ENCODE measurements at regions not wholly inside any gene's neighbourhood (a gene's known extent, or its start where the extent isn't known, plus 50 kb on each side); places are given as distances from the start of the nearest gene placed in this dataset.
"Not testable (repeated sequence)": the region's sequence is repeated elsewhere in the genome, so short reads cannot be mapped to it uniquely, and the experiment has no call there.

DNA sequence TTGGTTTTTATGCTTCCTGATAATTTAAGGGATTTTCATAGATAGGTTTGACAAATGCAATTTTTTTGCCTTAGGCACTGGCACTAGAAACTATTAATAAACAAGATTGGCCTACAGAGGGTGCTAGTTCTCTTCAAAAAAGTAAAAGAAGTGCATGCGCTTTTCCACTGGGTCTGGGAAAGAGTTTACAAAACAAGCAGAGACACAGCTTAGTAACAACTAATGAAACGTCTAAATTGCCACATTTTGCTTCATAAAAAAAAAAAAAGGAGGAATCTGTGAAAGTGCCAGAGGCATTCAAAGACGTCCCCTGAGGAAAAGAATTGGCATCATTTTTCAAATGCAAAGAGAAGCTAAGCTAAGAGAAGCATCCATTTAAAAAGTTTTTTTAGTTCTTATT, 58.3 kb upstream of the EEA1 start:
- DNase-seq (ENCODE audit: low spot score), result peak; percentile 58

DNA sequence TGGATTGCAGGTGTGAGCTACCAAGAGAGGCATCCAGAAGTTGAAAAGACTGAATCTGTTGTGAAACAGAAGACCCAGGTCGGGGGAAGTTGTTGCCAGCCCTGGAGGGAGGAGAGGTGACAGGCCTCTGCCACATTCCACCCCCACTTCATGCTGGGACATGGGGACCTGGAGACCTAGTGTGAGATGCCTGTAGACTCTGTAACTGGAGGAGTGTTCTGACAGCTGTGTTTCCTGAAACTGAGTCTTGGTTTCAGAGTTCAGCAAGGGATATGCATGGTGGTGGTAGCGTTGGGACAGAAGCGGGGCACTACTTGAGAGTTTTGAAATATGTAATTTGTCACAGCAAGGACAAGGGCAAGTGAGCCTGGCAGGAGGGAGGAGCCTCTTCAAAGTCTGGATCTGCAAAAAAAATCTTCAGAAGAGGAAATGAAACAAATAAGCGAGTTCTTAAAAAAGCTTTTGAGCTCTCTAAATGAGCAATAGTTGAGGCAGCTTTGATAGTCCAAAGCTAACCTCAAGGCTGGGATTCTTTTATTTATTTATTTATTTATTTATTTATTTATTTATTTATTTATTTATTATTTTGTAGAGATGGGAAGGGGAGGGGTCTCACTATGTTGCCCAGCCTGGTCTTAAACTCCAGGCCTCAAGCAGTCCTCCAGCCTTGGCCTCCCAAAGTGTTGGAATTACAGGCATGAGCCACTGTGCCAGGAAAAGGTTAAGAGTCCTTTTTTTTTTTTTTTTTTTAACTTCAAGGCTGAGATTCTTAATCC, 58.9 kb upstream of the EEA1 start:
- no peak for DNase-seq (ENCODE audit: low spot score)

DNA sequence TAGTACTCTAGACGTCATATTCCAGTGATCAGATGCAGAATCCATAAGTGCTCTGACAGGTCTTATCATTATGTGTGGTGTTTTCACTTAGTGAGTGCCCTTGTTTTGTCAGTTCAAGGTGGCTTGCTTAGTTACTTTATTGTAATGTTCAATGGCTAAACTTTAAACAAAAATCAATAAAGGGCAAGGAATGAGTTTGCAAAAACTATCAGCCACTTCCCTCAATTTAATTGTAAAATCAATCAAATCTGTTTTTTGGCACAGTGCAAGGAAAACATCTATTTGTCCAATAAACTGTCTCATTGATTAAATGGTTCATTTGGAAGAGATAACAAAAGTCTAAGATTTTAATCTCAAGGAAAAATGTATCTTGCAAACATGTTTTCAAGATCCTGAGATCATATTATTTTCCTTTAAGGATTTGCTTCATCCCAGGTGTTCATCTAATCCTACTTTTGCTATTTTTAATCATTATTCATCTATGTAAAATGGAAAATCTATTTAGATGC, 59.6 kb upstream of the EEA1 start:
- DNase-seq (ENCODE audit: low spot score), result no peak

DNA sequence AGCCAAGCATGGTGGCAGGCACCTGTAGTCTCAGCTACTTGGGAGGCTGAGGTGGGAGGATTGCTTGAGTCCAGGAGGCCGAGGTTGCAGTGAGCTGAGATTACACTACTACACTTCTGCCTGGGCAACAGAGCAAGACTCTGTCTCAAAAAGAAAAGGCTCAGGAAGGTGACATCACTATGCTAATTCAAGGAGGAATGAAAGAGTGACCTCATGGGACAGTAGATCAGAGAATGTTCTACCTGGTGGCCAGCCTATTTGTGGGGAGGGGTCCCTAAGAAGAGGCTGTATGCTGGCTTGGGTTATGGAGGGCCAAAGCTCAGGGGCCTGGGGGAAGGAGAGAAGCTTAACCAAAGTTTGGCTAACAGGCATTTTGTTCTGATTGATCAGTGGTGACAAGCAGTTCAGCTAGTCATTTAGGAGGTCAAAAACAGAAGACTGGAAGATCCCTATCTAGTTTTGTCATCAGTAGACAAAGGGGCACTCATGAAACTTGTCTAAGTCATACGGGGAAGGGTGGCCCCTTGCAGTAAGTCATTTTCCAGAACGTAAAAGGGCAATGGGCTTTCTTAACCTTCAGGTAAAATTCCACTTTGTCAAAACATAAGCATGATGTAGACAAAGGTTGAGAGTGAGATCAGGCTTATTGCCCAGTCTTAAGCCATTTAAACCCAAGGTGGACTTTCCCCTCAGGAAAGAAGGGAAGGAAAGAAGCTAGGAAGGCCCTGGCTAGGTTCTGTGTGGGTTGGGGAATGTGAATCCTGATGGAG, 60.8 kb upstream of the EEA1 start:
- DNase-seq (ENCODE audit: low spot score), result no peak

DNA sequence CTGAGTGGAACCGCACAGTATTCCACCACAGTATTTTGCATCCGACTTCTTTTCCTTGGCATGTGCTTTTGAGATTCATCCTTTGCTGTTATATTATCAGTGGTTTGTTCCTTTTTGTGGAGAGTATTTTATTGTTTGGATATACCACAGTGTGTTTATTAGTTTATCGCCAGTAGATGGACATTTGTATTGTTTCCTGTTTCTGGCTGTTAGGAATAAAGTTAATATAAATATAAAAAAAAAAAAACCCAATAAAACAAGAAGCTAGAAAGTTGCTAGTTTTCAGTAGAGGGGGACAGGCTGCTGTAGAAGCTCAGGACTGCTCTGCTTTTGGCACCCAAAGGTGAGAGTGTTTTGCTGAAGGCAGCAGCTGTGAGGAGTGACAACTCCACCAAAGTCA, 62.0 kb upstream of the EEA1 start:
- DNase-seq (ENCODE audit: low spot score), result no peak

DNA sequence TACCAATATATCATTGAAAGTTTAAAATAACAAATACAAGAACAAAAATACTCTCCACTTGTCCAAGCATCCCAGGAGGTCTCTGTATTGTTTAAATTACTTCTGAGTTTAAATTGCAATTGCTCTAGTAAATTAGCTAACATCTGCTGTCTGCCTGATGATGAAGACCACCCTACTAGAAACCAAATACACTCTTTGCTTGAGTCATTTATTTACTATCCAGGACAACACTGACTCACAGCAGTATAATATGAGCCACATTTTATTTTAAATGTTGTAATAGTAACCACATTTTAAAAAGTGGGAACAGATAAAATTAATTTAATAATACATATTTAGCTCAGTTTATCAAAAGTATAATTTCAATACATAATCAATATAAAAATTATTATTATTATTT, 62.9 kb upstream of the EEA1 start:
- DNase-seq (ENCODE audit: low spot score), result no peak

DNA sequence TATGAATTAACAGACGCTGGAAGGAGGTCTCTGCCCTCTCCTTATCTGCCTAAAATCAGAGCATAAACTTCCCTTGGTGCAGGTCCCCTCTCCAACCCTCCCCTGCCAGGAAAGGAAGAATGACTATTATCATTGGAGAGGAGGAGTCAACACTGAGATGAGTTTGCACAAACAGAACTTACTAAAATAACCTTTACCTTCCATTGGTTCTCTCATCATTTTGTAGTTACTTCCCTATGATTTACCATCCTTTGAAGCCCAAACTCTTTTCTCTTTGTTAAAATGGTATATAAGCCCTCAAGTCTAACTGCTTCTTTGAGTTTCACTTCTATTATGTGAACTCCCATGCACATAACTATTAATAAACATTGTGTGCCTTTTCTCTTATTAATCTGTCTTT, 64.2 kb upstream of the EEA1 start:
- DNase-seq (ENCODE audit: low spot score), result no peak

DNA sequence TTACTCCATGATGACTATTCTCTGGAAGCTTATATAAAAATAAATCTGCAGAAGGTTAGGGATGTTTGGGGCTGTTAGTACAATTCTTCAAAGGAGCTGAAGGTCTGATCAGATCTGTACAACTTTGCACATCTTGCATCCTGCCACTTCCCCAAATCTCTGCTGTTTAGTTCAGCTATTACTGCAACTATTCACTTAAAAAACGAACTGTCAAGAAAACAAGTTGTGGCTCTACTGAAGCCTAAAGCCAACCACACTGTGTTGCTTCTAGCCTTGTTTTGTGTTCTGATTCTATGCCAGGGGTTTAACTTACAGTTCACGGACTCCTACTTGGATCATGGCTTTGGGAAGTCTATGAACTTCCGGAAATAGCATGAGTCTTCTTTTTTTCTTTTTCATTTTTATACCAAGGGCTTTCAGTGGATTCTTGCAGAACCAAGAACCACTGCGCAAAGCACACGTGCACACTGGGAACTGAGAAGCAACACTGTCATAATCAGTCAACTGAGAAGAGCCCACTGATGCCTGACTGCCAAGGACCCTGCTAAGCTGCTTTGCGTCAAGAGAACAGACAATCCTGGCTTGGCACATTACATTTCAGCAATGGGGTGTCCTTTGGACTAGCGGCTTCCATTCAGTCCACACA, 66.3 kb upstream of the EEA1 start:
- no peak for DNase-seq (ENCODE audit: low spot score)

DNA sequence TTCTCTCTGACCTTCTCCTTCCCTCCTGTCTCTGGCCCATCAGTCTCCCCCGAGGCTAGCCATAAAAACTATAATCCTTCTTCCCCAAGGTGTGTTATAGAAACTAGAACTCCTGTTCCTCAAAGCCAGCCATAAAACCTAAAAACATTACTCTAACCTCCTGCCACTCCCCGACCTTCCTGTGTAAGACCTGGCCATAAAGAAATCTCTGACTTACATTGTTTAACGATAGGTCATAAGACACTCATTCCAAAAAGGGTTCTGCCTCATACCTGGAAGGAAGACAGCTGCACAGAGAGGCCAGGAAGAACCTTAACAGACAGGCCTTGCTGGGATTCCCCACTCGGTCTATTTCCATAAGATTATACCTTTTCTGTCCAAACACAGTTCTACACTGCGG, 70.9 kb upstream of the EEA1 start:
- DNase-seq (ENCODE audit: low spot score), result no peak

DNA sequence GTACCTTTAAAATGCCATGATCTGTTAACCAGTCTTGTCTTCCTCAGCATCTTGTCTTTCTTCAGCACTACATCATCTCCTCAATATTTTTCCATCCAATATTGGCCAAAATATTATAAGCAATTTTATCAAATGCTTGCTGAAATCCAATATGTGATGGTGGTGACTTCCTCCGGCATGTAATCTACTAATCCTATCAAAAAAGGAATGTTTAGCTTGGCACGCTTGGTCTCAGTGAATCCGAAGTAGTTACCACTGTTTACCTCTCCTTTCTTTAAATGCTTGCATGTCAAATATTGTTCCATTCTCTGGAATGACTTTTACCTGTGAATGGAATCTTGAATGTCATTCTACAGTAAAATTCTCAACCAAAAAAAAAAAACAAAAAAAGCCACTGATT, 72.3 kb upstream of the EEA1 start:
- DNase-seq (ENCODE audit: low spot score), result no peak

DNA sequence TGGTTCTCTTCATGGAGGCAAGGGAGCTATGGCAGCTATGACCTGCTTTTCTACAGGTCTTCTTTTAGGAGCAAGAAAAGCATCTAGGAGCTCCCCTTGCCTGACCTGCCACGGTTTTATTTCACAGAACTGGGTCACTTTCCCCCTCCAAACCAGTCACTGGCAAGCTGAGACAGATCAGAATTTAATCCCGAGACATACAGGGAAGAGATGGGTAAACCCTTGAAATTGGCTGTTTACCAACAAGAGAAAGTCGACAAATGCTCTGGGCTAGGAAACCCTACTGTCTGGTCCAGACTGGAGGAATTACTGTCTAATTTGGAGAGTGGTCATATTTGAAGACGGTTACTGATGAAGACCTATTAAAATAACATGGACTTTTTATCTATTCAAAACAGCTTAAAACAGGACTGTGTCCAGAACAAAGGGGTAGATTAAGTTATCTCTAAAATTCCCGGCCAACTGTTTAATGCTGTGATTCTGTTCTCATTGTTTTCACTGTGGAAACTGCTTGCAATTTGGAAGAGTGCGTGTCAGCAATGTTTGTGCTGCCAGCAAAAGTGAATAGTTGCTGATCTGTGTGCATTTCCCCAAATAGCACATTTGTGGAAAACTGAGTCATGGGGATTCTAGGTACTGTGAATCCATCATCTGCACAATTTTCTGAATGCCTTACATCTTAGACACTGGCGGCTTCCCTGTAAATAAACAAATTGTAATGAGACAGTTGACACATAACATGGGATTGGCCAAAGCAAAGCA, 73.4 kb upstream of the EEA1 start:
- DNase-seq (ENCODE audit: low spot score), result no peak

DNA sequence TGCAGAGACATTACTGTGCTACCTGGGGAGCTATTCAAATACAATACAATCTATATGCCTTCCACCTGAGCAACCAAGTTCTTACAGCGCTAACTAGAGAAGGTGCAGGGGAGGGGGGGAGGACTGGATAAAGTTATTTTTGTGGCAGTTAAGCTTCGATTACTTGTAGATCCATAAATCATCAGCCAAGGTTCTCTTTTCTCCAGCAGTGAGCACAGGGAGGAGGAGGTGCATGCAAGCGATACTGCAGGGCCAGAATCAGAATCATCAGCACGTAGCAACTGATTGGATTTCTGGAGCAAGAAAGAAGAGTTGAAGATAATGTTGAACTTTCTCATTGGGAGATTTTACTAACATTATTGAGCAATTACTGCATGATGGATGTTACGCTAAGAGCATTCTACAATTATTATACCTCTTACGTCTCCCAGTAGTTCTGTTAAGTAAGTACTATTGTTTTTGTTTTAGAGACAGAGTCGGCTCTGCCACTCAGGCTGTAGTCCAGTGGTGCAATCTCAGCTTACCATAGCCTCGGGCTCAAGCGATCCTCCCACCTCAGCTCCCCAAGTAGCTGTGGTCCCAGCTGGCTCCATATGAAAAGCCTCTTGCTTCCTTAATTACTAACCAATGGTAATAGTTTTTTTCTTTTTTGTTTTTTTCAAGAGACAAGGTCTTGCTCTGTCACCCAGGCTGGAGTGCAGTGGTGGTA, 74.6 kb upstream of the EEA1 start:
- DNase-seq (ENCODE audit: low spot score), result no peak

DNA sequence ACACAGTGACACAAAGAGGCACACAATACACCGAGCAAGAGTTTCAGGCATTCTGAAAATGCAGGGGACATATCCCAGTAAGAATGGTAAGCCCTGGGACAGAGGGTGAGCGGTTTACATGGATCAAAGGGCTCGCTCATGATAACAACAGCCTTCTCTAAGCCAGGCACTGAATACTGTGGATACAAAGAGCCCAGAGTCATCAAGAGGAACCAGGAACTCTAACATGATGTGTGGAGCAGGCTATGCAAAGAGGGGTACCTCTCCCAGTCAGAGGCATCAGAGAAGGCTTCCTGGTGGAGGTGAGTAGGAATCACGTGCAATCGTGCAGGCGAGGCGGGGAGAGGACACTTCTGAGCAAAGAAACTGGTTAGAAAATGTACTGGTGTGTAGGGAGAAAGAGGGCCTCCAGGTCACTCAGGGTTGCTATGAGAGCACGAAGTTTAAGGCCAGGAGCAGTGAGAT, 76.9 kb upstream of the EEA1 start:
- no peak for DNase-seq (ENCODE audit: low spot score)

DNA sequence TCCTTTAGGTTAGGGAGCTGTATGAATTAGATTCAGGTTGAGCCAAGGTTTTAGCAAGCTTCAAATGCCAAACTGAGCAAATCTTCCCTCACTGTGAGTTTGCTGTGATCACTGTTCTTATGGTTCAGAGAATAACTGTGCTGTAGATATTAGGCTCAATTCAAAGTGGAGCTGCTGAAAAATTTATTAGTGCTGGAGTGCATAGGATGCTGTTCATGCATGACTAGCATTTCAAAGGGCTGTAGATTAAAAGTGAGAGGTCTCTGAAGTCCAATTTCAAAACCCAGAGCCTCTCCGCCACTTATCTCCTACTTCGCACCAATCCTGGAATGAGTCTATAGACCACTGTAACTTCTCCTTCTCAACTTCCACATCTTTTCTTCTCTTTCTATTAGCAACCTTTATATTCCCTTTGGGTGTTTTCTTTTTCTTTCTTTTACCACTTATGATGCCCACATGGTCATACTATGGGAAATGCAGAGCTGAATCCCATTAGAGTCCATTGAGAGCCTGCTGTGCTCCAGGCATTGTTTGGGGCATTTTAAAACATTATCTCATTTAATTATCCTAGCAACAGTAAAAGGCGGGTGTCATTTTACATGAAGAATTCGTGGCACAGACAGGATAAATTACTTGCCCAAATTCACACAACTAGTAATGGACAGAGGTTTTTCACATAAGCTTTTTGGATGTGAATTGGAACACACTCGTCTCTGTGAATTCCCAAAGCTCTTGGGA, 77.5 kb upstream of the EEA1 start:
- no peak for DNase-seq (ENCODE audit: low spot score)

DNA sequence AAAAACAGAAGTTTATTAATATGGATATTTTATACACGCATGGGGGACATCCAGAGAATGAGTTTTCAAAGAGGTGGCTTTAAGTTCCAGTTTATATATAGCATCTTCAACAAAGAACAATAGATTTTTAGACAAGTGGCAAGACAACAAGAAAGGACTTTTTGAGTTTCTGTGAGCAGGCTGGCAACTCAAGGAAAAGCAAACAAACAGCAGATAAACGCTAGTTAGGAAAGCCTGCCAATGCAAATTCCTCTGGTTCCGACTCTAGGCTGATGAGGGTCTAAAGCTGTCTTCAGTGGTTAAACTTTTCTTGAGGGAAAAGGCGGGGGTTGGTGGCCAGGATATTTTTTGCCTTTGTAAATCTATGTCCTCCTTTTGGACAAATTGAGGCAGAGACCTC, 78.4 kb upstream of the EEA1 start:
- no peak for DNase-seq (ENCODE audit: low spot score)

DNA sequence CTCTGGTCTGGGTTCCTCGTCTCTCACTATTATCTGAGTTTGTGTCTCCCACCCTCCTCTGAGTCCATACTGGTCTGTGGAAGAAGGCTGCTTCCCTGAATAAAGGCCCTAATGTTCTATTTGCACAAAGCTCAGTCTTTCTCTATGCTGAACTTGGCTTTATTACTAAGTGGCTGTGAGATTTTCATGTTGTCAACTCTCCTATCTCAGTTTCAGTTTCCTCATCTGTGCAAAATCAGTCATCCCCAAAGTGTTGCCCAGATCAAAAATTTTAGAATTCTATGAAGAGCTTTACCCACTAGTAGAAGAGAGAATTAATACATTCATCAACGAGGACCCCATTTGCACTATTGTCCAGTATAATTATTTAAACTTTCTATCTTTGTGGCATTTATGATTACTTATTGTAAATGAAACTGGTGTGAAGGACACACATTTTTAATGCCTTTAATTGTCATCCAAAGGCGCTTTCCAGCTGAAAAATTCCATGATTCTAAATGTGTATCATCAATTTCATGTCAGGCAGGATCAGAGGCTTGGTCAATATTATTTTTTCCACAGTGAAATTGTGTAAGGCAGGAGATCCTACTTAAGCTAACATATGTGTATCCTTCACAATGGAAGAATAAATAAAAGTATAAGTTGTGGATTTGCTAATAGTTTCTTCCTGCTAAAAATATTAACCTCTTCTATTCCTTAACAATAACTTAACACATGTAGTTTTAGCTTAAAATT, 79.1 kb upstream of the EEA1 start:
- DNase-seq (ENCODE audit: low spot score), result no peak

DNA sequence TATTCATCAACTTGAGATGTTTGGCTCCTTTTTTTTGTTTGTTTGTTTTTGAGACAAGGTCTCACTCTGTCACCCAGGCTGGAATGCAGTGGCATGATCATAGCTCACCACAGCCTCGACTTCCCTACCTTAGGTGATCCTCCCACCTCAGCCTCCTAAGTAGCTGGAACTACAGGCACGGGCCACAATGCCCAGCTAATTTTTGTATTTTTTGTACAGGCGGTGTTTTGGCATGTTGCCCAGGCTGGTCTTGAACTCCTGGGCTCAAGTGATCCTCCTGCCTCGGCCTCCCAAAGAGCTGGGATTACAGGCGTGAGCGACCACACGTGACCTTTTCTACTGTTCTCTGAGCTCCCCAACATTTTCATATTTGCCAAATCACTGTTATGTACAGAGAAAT, 79.8 kb upstream of the EEA1 start:
- not testable (repeated sequence) for DNase-seq (ENCODE audit: low spot score)

DNA sequence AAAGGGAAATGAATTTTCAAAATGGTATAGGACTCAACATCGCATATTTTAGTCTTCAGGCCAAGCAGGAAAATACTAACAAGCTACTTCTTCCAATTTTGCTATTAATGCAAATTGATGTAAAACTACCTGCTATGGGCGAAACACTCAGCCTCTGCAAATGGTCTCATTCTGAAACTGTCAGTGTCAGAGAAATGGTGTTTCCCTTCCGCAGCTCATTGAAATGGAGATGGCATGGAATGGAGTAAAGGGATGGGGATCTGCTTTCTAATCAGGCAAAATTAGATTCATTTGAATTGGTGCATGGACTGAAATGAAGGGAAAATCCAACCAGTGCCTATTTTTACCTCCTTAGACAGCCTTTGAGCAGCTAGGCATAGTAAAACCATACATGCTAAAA, 80.4 kb upstream of the EEA1 start:
- no peak for DNase-seq (ENCODE audit: low spot score)

DNA sequence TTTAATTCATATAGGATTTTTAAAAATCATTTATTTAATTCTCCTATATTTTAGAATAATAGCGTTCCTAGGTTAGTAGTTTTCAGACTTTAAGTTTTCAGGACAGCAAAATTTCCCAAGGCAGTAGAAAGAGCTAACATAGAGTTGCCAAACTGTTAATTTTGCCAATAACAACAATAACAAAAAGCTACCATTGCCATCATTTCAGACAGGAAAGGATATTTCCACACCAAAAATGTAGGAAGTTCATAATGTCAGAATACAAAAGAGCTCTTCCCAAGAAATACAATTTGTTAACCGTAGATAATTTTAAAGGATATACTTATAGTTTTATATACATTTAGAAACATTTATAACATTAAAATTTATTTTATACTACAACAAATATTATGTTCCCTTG, 81.4 kb upstream of the EEA1 start:
- DNase-seq (ENCODE audit: low spot score), result no peak

DNA sequence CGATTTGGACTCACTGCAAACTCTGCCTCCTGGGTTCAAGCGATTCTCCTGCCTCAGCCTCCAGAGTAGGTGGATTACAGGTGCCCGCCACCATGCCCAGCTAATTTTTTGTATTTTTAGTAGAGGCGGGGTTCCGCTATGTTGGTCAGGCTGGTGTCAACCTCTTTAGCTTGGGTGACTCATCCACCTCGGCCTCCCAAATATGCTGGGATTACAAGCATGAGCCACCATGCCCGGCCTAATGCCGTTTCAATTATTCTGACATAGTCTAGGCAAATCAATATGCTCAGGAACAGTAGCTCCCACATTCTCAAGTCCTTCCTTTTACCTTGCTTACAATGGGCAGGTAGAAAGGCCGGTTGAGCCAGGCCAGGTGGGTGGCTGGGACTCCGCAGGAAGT, 82.0 kb upstream of the EEA1 start:
- no peak for DNase-seq (ENCODE audit: low spot score)
